ENCODE measurements at regions not wholly inside any gene's neighbourhood (a gene's known extent, or its start where the extent isn't known, plus 50 kb on each side); places are given as distances from the start of the nearest gene placed in this dataset.
"Not testable (repeated sequence)": the region's sequence is repeated elsewhere in the genome, so short reads cannot be mapped to it uniquely, and the experiment has no call there.

DNA sequence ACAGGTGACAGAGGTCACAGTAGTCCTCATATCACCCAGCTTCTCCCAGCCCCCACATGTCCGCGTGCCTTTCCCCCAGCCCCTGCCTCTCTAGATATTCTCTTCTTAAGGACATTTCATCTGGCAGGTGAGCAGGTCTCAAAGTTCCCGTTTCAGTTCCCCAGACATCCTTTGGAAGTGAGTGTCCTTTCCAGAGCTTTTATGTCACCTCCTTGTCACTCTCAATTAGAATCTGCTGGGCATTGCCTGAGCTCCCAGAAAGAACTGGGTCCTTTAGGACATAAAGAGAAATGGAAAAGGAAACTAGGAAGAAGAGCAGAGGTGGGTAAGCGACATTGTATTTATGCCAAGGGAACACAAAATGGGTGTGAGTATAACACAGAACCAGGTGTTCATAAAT is 66.9 kb upstream of the CEP85L start:
- Histone ChIP-seq H3K9ac (ENCODE audit: low read length) (no peak overlapping the region), H3K9me3 (ENCODE audit: low read length) (no peaks in the 10 kb centered on the region), H3K4me1 (ENCODE audit: insufficient read depth, low read length) (no peaks in the 10 kb centered on the region), H3K36me3 (ENCODE audit: insufficient read depth, low read length) (no peaks in the 10 kb centered on the region), H3K27ac (ENCODE audit: low read depth, low read length) (no peak overlapping the region), H3K27me3 (ENCODE audit: control insufficient read depth in 1 of 2, insufficient read depth in 2 of 2, low read length in 2 of 2) (no peaks in the 10 kb centered on the region), H3K4me3 (ENCODE audit: low read depth in 1 of 2, low read length in 2 of 2) (no peak overlapping the region)

DNA sequence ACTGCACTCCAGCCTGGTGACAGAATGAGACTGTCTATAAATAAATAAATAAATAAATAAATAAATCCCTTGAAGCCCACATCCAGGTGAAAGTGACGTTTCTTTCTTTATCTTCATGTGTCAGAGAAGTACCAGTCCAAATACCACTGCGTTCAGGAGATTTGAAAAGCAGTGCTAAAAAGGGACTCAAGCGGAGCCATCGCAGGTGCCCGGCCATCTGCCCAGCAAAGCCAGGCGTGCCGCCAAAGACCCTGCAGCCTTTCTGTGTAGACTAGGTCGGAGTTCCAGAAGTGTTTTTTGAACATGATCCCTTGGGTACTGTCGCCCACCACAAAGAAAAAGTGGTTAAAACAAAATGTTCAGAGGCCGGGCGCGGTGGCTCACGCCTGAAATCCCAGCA is 65.7 kb upstream of the CEP85L start:
- H3K36me3 ChIP-seq (ENCODE audit: insufficient read depth, low read length) = no peaks in the 10 kb centered on the region
- H3K27me3 ChIP-seq (ENCODE audit: control insufficient read depth in 1 of 2, insufficient read depth in 2 of 2, low read length in 2 of 2) = no peaks in the 10 kb centered on the region
- H3K4me3 ChIP-seq (ENCODE audit: low read depth in 1 of 2, low read length in 2 of 2) = no peak overlapping the region
- no peaks in the 10 kb centered on the region for H3K9me3 ChIP-seq (ENCODE audit: low read length)
- H3K27ac ChIP-seq (ENCODE audit: low read depth, low read length) = no peak overlapping the region
- H3K4me1 ChIP-seq (ENCODE audit: insufficient read depth, low read length) = no peaks in the 10 kb centered on the region
- H3K9ac ChIP-seq (ENCODE audit: low read length) = no peak overlapping the region

DNA sequence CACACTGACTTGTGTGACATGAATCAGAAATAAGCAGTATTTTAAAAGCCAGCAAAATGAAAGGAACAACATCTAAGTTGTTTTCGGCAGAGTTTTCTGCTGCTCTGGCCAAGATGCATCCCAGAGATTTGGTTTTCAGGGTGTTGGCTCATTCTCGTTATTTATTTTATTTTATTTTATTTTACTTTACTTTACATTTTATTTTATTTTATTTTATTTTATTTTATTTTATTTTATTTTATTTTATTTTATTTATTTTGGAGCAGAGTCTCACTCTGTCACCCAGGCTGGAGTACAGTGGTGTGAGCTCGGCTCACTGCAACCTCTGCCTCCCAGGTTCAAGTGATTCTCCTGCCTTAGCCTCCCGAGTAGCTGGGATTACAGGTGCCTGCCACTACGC is 64.5 kb upstream of the CEP85L start:
- not testable (repeated sequence) for H3K9me3 ChIP-seq (ENCODE audit: low read length); H3K27ac ChIP-seq (ENCODE audit: low read depth, low read length); H3K27me3 ChIP-seq (ENCODE audit: control insufficient read depth in 1 of 2, insufficient read depth in 2 of 2, low read length in 2 of 2); H3K36me3 ChIP-seq (ENCODE audit: insufficient read depth, low read length); H3K4me1 ChIP-seq (ENCODE audit: insufficient read depth, low read length); H3K4me3 ChIP-seq (ENCODE audit: low read depth in 1 of 2, low read length in 2 of 2); H3K9ac ChIP-seq (ENCODE audit: low read length)

- H3K4me1 ChIP-seq (ENCODE audit: insufficient read depth, low read length) = no peaks in the 10 kb centered on the region
- H3K4me3 ChIP-seq (ENCODE audit: low read depth in 1 of 2, low read length in 2 of 2) = no peak overlapping the region
- no peaks in the 10 kb centered on the region for H3K27me3 ChIP-seq (ENCODE audit: control insufficient read depth in 1 of 2, insufficient read depth in 2 of 2, low read length in 2 of 2)
- no peak overlapping the region for H3K9ac ChIP-seq (ENCODE audit: low read length)
- H3K36me3 ChIP-seq (ENCODE audit: insufficient read depth, low read length) = no peaks in the 10 kb centered on the region
- no peak overlapping the region for H3K27ac ChIP-seq (ENCODE audit: low read depth, low read length)
- no peaks in the 10 kb centered on the region for H3K9me3 ChIP-seq (ENCODE audit: low read length)
Measured at GRCh38 chr6:118715376-118715775, 64.0 kb upstream of the CEP85L start.

GRCh38 chr6:118714756-118715155 is 63.4 kb upstream of the CEP85L start:
- H3K36me3 ChIP-seq (ENCODE audit: insufficient read depth, low read length) = no peaks in the 10 kb centered on the region
- no peak overlapping the region for H3K4me3 ChIP-seq (ENCODE audit: low read depth in 1 of 2, low read length in 2 of 2)
- H3K4me1 ChIP-seq (ENCODE audit: insufficient read depth, low read length) = no peaks in the 10 kb centered on the region
- no peak overlapping the region for H3K27ac ChIP-seq (ENCODE audit: low read depth, low read length)
- no peaks in the 10 kb centered on the region for H3K9me3 ChIP-seq (ENCODE audit: low read length)
- no peaks in the 10 kb centered on the region for H3K27me3 ChIP-seq (ENCODE audit: control insufficient read depth in 1 of 2, insufficient read depth in 2 of 2, low read length in 2 of 2)
- no peak overlapping the region for H3K9ac ChIP-seq (ENCODE audit: low read length)

DNA sequence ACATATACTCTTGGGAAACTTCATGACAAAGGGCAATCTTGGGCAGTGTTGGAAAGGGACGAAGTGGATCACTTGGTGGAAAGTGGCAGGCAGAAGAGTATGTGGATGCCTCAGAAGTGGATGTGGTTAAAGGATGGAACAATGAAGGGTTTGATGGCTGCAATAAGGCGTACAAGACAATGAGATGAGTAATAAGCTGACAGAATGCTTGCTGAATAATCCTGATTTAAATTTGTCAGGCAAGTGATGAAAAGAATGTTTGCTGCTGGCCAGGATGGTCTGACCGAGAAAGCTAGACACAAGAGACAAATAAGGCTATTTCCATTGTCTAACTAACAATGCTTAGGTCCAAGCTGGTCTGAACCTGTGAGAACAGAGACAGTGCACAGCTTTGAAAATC is 61.6 kb upstream of the CEP85L start:
- Histone ChIP-seq H3K36me3 (ENCODE audit: insufficient read depth, low read length) (no peaks in the 10 kb centered on the region), H3K27me3 (ENCODE audit: control insufficient read depth in 1 of 2, insufficient read depth in 2 of 2, low read length in 2 of 2) (no peaks in the 10 kb centered on the region), H3K9ac (ENCODE audit: low read length) (no peak overlapping the region), H3K27ac (ENCODE audit: low read depth, low read length) (no peak overlapping the region), H3K4me1 (ENCODE audit: insufficient read depth, low read length) (no peaks in the 10 kb centered on the region), H3K4me3 (ENCODE audit: low read depth in 1 of 2, low read length in 2 of 2) (no peak overlapping the region), H3K9me3 (ENCODE audit: low read length) (no peaks in the 10 kb centered on the region)

- Histone ChIP-seq H3K9me3 (ENCODE audit: low read length) (no peaks in the 10 kb centered on the region), H3K27me3 (ENCODE audit: control insufficient read depth in 1 of 2, insufficient read depth in 2 of 2, low read length in 2 of 2) (no peaks in the 10 kb centered on the region), H3K4me1 (ENCODE audit: insufficient read depth, low read length) (peaks cover 7% of the 10 kb centered on the region), H3K9ac (ENCODE audit: low read length) (no peak overlapping the region), H3K27ac (ENCODE audit: low read depth, low read length) (no peak overlapping the region), H3K36me3 (ENCODE audit: insufficient read depth, low read length) (no peaks in the 10 kb centered on the region), H3K4me3 (ENCODE audit: low read depth in 1 of 2, low read length in 2 of 2) (no peak overlapping the region)
Measured at GRCh38 chr6:118710616-118711015, 59.2 kb upstream of the CEP85L start.

DNA sequence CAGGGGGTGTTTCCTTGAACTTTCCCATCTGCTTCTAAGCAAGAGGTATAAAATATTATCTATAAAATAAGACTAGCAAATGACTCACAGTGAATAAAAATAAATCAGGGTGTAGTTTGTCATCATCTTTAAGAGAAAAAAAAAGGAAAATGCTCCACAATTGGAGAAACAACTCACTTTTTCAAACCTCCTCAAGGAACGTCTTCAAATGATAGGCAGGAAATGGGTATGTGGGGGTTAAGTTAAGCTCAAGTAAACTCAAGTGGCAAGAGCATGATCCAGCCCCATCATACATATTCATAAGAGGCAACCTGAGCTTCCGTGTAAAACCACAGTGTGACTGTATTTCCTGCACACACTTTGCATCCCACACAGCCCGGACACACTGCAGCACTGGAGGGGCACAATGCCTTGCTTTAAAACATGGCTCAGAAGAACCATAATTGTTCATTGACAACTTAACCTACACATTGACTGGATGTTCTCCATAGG is 58.5 kb upstream of the CEP85L start:
- Histone ChIP-seq H3K9me3 (ENCODE audit: low read length) (no peaks in the 10 kb centered on the region), H3K9ac (ENCODE audit: low read length) (no peak overlapping the region), H3K27me3 (ENCODE audit: control insufficient read depth in 1 of 2, insufficient read depth in 2 of 2, low read length in 2 of 2) (no peaks in the 10 kb centered on the region), H3K4me3 (ENCODE audit: low read depth in 1 of 2, low read length in 2 of 2) (peak overlapping the region in 1 of 2 donors; percentile 25), H3K4me1 (ENCODE audit: insufficient read depth, low read length) (peaks cover 13% of the 10 kb centered on the region), H3K27ac (ENCODE audit: low read depth, low read length) (no peak overlapping the region), H3K36me3 (ENCODE audit: insufficient read depth, low read length) (no peaks in the 10 kb centered on the region)

GRCh38 chr6:118708744-118709143 is 57.4 kb upstream of the CEP85L start:
- no peaks in the 10 kb centered on the region for H3K9me3 ChIP-seq (ENCODE audit: low read length)
- H3K36me3 ChIP-seq (ENCODE audit: insufficient read depth, low read length) = no peaks in the 10 kb centered on the region
- H3K27ac ChIP-seq (ENCODE audit: low read depth, low read length) = peak overlapping the region; percentile 24
- H3K9ac ChIP-seq (ENCODE audit: low read length) = no peak overlapping the region
- peaks cover 13% of the 10 kb centered on the region for H3K4me1 ChIP-seq (ENCODE audit: insufficient read depth, low read length)
- H3K27me3 ChIP-seq (ENCODE audit: control insufficient read depth in 1 of 2, insufficient read depth in 2 of 2, low read length in 2 of 2) = no peaks in the 10 kb centered on the region
- H3K4me3 ChIP-seq (ENCODE audit: low read depth in 1 of 2, low read length in 2 of 2) = peak overlapping the region; percentile 25 to 45

DNA sequence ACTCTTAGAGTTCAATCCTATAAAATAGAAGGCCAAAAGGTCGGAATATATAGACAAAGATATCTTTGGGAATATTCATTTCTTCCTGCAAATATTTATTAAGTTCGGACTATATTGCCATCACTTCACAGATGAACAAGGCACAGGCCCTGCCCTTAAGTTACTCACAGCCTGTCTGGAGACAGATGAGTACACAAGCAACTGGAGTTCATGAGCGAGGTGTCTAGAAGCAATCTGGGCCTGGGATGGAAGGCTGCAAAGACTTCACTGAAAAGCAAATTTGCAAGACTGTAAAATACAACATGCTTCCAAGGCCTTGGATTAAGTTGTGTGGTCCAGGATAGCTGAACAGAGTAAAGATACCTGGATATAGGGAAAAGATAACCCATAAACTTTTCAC is 56.7 kb upstream of the CEP85L start:
- H3K9me3 ChIP-seq (ENCODE audit: low read length) = no peaks in the 10 kb centered on the region

DNA sequence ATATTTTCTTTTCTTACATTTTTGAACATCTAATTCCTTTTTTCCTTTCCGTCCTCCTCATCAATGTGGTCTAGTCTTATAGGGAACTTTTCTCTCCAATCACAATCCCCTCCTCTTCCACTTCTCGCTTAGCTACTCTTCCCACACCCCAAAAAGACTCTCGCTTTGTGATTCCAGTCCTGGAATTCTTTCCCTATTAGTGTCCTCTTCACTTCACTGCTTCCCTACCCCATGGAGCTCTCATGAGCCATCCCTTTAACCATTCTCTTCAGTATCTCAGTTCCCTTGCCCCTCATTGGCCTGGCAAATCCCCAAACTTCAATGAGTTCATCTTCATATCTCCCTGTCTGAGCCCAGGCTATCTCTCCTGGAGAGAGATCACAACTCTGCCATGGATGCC is 55.3 kb upstream of the CEP85L start:
- Histone ChIP-seq H3K4me1 (ENCODE audit: insufficient read depth, low read length) (peaks cover 13% of the 10 kb centered on the region), H3K9ac (ENCODE audit: low read length) (no peak overlapping the region), H3K27ac (ENCODE audit: low read depth, low read length) (no peak overlapping the region)

More for the DNA sequence above, 56.7 kb upstream of the CEP85L start:
- no peak overlapping the region for H3K27ac ChIP-seq (ENCODE audit: low read depth, low read length)
- peaks cover 13% of the 10 kb centered on the region for H3K4me1 ChIP-seq (ENCODE audit: insufficient read depth, low read length)
- no peak overlapping the region for H3K9ac ChIP-seq (ENCODE audit: low read length)
- no peaks in the 10 kb centered on the region for H3K27me3 ChIP-seq (ENCODE audit: control insufficient read depth in 1 of 2, insufficient read depth in 2 of 2, low read length in 2 of 2)
- no peaks in the 10 kb centered on the region for H3K36me3 ChIP-seq (ENCODE audit: insufficient read depth, low read length)
- H3K4me3 ChIP-seq (ENCODE audit: low read depth in 1 of 2, low read length in 2 of 2) = no peak overlapping the region

GRCh38 chr6:118705544-118706491 is 54.4 kb upstream of the CEP85L start:
- Histone ChIP-seq H3K36me3 (ENCODE audit: insufficient read depth, low read length) (no peaks in the 10 kb centered on the region), H3K27ac (ENCODE audit: low read depth, low read length) (no peak overlapping the region), H3K9ac (ENCODE audit: low read length) (no peak overlapping the region), H3K9me3 (ENCODE audit: low read length) (no peaks in the 10 kb centered on the region), H3K4me3 (ENCODE audit: low read depth in 1 of 2, low read length in 2 of 2) (peak overlapping the region in 1 of 2 donors; percentile 28), H3K4me1 (ENCODE audit: insufficient read depth, low read length) (peaks cover 13% of the 10 kb centered on the region), H3K27me3 (ENCODE audit: control insufficient read depth in 1 of 2, insufficient read depth in 2 of 2, low read length in 2 of 2) (no peaks in the 10 kb centered on the region)

More for the DNA sequence above, 55.3 kb upstream of the CEP85L start:
- no peaks in the 10 kb centered on the region for H3K36me3 ChIP-seq (ENCODE audit: insufficient read depth, low read length)
- H3K4me3 ChIP-seq (ENCODE audit: low read depth in 1 of 2, low read length in 2 of 2) = no peak overlapping the region
- no peaks in the 10 kb centered on the region for H3K9me3 ChIP-seq (ENCODE audit: low read length)
- H3K27me3 ChIP-seq (ENCODE audit: control insufficient read depth in 1 of 2, insufficient read depth in 2 of 2, low read length in 2 of 2) = no peaks in the 10 kb centered on the region

All from muscle layer of colon (tissue), 2 donors.